ENCODE measurements at regions not wholly inside any gene's neighbourhood (a gene's known extent, or its start where the extent isn't known, plus 50 kb on each side); places are given as distances from the start of the nearest gene placed in this dataset.
"Not testable (repeated sequence)": the region's sequence is repeated elsewhere in the genome, so short reads cannot be mapped to it uniquely, and the experiment has no call there.

GRCh38 chr13:111004444-111004843 lies 89.6 kb upstream of the ANKRD10 start:
- no peak for DNase-seq

GRCh38 chr13:111001636-111002035 lies 86.8 kb upstream of the ANKRD10 start:
- DNase-seq, result no peak

DNA sequence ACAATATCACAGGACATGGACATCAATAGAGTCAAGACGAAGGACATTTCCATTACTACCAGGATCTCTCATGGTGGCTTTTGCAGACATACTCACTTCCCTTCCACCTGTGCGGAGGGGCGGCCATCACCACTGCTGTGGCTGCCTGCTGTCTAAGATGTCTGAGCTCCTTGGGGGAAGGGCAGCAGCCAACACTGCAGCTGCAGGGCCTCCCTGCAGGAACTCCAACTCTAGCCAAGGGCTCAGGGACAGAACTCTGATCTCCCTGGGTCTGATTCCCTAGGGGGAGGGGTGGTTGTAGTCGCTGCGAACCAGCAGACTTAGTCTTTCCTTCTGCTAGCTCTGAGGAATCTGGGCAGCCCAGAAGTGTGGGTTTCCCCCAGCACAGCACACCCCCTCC lies 78.9 kb upstream of the ANKRD10 start:
- DNase-seq, result no peak

DNA sequence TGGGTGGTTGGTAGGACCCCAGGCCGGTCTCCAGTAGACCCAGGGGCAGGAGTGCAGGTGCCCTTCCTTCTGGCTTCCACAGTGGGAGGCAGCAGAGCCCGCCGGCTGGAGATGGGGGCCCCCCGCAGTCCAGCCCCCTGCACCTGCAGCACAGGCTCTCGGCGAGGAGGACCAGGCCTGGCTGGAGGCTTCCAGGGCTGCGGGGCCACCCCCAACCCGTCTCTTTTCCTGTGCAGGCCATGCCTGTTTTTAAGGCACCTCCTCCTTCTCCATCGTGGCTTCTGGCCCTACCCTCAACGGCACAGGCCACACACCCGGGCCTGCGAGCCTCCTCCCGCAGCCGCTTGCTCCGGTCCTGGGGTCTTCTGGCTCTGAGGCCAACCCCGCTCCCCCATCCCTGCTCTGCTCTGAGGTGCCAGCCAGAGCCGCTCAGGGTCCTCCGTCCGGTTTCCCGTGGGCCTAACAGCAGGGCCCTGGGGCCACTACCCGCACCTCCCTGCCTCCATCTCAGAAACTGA lies 77.2 kb upstream of the ANKRD10 start:
- DNase-seq, result no peak

DNA sequence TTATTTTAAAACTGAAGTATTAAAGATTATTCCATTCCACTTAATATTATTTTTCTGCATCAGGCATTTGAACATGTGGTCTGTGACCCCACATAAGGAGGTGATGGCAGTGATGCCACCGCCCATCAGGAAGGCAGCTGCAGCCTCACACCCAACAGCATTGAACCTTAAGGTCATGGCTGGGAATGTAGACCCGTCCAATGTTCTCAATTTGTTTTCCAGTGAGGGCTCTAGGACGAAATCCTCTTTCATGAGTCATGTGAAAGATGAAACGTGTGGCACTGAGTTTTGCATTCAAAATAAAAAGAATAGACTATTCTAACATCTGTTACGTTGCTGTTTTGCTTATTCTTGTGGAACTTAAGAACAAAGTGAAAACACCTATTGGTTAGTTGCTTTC lies 74.5 kb upstream of the ANKRD10 start:
- no peak for DNase-seq

- no peak for DNase-seq
Observed at GRCh38 chr13:110985541-110985940, 70.7 kb upstream of the ANKRD10 start.

DNA sequence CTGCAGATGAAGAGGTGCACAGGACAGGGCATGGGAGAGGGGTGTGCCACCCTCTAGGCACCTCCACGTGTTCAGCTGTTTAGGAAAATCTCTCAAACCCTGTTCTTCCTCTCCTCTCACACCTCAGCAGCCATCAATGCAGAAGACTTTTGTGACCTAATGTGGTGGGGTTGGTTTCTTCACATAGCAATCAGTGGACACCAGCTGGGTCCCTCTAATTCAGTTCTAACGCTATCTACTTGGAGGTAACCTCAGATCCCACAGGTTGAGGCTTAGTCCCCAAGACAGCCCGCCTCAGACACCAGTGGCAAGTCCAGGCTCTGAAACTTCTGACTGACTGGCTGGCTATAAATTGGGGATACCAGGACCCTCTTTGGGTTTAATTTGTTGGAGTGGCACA lies 69.9 kb upstream of the ANKRD10 start:
- no peak for DNase-seq

DNA sequence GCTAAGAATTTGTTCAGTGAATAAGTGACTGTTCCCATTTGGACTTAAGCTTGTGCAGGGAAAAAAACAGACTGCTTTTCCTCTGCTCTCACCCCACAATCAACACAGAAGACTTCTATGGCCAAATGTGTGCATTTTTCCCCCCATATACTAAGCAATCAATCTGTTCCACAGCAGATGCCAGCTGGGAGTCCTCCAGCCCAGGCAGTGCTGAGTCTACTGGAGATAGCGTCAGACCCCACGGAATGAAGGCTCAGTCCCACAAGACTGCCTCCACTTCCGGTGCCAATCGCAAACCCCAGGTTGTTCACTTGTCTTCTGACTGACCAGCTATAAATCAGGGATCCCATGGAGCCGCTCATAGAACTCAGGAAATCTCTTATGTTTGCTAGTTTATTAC lies 69.5 kb upstream of the ANKRD10 start:
- no peak for DNase-seq

GRCh38 chr13:110983241-110983640 lies 68.4 kb upstream of the ANKRD10 start:
- DNase-seq, result no peak

DNA sequence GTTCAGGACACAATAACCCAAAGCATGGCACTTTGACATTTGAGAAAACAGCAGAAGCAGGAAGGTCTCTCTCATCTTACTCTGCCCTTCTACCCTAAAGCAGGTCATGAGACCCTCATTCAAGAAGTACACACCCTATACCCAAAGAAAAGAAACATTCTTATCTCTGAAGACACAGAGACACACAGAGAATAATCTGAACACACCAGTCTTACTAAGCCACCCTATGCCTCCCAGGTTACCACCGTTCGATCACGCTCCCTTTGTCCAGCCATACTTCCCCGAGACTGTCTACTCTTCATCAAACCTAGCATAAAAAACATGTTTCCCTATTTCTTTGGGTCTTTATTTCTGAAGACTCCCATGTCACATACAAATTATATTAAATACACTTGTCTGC lies 66.5 kb upstream of the ANKRD10 start:
- DNase-seq, result no peak

DNA sequence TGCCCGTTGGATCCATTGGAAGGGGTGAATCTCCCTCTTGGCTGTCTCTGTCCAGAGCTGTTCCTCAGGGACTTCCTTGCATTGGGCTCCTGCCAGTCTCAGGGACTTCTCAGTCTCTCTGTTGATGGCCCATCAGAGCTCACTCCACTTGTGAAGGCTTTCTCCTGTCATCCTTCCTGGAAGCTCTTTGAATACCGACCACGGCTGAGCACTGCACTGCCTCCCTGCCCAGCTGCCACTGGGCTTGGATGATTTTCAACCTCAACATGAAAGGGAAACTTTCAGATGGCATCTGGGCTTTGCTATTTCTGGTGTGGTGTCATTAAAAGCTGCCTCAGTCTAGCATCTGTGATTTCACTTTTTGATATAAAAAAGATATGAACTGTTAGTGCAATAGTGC lies 66.1 kb upstream of the ANKRD10 start:
- DNase-seq, result no peak

- not testable (repeated sequence) for DNase-seq
Observed at GRCh38 chr13:110979149-110979548, 64.3 kb upstream of the ANKRD10 start.

DNA sequence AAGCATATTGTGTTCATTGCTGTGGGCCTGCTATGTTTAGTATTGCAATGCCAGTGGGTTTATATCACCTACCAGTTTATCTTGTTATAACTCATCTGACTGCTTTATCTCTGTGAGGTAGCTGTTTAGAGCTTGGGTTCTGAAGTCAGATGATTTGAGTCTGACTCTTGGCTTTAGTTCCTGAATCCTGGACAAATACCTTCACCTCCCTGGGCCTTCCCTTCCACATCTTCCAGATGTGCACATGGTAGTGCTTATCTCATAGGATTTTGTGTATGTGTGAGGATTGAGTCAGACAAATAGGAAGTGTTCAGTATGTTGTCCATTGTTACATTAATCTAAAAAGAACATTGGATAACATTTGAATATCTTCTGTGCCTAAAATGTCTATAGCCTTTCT lies 63.5 kb upstream of the ANKRD10 start:
- no peak for DNase-seq

- no peak for DNase-seq
Observed at GRCh38 chr13:110976785-110977184, 61.9 kb upstream of the ANKRD10 start.

GRCh38 chr13:110973007-110973700 lies 58.3 kb upstream of the ANKRD10 start:
- no peak for DNase-seq

- DNase-seq, result no peak
Observed at GRCh38 chr13:110971486-110971885, 56.6 kb upstream of the ANKRD10 start.

GRCh38 chr13:110967156-110967855 lies 52.4 kb upstream of the ANKRD10 start:
- not testable (repeated sequence) for DNase-seq

GRCh38 chr13:110965755-110966134 lies 50.9 kb upstream of the ANKRD10 start:
- DNase-seq, result no peak

DNA sequence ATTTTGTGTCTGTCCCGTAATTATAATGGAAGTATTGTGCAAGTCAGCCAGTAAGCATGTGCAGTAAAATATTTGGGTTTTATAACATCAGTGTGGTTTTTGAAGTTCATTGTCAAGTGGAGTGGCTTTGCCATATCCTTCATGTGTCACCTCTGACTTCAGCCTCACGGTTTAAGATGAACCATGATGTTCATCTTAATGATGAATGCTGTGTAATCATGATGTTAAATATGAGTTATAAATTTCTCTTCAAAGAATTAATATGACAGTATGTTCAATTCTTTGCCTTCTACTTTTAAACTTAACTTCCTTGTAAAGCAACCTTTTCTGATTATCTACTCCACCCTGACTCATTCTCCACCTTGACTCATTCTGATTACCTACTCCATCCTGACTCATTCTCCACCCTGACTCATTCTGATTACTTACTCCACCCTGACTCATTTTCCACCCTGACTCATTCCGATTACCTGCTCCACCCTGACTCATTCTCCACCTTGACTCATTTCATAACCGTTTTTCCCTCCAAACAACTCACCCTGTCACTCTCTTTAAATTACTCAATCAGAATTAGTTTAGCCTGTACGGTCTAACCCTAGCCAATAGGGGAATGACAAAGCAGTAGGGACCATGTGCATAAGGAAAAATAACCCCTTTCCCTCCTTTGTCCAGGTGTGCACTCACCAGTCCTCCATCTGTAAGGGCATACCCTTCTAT lies 50.3 kb upstream of the ANKRD10 start:
- DNase-seq, result peak; percentile 7

Measured in suppressor macrophage treated with lipopolysaccharide for 4 hours (primary cell).